GM12874 (cell line): ENCODE measurements at regions not wholly inside any gene's neighbourhood (a gene's known extent, or its start where the extent isn't known, plus 50 kb on each side); places are given as distances from the start of the nearest gene placed in this dataset.

Source experiments
- TF ChIP-seq, protein P1 (sequence below): IDR thresholded peaks from 2 replicates; pipeline ENCODE4 v1.5.1; 2011; ENCODE audit warnings: low read depth, mild to moderate bottlenecking, control low read depth, low read length, moderate library complexity; ENCODE audit not compliant: insufficient read depth

DNA sequence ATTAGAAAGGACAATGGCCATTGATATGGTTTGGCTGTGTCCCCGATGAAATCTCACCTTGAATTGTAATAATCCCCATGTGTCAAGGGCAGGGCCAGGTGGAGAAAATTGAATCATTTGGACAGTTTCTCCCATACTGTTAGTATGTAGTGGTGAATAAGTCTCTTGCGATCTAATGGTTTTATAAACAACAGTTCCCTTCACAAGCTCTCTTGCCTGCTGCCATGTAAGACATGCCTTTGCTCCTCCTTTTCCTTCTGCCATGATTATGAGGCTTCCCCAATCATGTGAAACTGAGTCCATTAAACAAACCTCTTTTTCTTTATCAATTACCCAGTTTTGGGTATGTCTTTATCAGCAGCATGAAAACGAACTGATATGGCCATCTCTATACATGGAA, 302.7 kb downstream of the SFMBT2 start:
- TF ChIP-seq, protein P1, sequence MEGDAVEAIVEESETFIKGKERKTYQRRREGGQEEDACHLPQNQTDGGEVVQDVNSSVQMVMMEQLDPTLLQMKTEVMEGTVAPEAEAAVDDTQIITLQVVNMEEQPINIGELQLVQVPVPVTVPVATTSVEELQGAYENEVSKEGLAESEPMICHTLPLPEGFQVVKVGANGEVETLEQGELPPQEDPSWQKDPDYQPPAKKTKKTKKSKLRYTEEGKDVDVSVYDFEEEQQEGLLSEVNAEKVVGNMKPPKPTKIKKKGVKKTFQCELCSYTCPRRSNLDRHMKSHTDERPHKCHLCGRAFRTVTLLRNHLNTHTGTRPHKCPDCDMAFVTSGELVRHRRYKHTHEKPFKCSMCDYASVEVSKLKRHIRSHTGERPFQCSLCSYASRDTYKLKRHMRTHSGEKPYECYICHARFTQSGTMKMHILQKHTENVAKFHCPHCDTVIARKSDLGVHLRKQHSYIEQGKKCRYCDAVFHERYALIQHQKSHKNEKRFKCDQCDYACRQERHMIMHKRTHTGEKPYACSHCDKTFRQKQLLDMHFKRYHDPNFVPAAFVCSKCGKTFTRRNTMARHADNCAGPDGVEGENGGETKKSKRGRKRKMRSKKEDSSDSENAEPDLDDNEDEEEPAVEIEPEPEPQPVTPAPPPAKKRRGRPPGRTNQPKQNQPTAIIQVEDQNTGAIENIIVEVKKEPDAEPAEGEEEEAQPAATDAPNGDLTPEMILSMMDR: no peak

GRCh38 chr10:7107285-7107684, 303.5 kb downstream of the SFMBT2 start:
- TF ChIP-seq, protein P1: no peak

DNA sequence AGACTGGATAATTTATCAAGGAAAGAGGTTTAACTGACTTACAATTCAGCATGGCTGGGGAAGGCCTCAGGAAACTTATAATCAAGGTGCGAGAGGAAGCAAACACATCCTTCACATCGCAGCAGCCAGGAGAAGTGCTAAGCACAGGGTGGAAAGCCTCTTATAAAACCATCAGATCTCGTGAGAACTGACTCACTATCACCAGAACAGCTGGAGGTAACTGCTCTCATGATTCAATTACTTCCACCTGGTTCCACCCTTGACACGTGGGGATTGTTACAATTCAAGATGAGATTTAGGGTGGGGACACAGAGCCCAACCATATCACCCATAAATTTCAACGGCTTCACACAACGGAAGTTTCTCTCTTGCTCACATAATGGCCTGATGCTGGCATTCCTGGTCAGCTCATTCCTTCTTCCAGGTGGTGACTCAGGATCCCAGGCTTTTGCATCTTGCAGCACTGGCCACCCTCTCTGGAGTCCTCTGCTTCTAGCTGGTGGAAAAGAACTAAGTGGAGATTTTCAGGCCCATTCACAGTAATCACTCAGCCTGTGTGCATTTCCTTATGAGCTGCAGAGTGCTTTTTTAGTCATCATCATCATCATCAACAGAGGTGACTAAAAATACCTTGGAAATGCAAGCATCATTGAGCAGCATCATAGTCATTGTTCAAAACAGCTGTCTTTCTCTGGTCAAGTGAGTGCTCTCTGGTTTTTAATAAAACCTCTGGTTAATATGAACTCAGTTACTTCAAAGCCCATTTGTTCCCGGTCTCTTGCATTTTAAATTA, 308.1 kb downstream of the SFMBT2 start:
- TF ChIP-seq, protein P1: no peak

DNA sequence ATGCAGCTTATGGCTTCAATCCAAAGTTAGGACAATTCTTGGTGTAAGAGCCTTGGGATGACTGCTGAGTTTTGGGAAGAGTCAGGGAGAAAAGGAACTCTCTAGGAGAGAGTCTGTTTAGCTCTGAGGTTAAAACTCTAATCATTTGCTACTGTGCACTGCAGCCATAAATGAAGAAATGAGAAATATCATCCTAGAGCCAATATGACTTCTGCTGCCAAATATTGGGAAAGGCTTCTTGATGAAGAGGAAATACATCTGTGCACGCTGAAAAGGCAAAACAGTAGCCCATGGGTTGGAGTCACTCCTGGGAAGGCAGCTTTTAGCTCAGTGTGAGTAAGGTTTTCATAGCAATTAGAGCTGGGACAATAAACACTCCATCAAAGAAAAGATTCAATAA, 308.8 kb downstream of the SFMBT2 start:
- TF ChIP-seq, protein P1: no peak

- TF ChIP-seq, protein P1: no peak
Observed at GRCh38 chr10:7101451-7101850, 309.4 kb downstream of the SFMBT2 start.

GRCh38 chr10:7100032-7100702, 310.7 kb downstream of the SFMBT2 start:
- TF ChIP-seq, protein P1: no peak

- TF ChIP-seq, protein P1: no peak
Observed at GRCh38 chr10:7098160-7098762, 312.6 kb downstream of the SFMBT2 start.
